GM23338 (cell line): ENCODE measurements at regions not wholly inside any gene's neighbourhood (a gene's known extent, or its start where the extent isn't known, plus 50 kb on each side); places are given as distances from the start of the nearest gene placed in this dataset.

Experiments used
- CREB1 ChIP-seq: fragments of 250-450 bp; sonication (Bioruptor Pico); IDR thresholded peaks from 2 replicates; pipeline ENCODE4 v1.5.0; 2020; ENCODE audit warnings: low read depth, mild to moderate bottlenecking, moderate library complexity
- EZH2 ChIP-seq: fragments of 200-600 bp; sonication (generic); IDR thresholded peaks from one replicate; pipeline ENCODE4 v1.8.0; 2017; ENCODE audit warnings: antibody characterized with exemption, mild to moderate bottlenecking, low read depth; ENCODE audit not compliant: unreplicated experiment
- EZH2phosphoT487 ChIP-seq: fragments of 200-600 bp; sonication (generic); IDR thresholded peaks from one replicate; pipeline ENCODE4 v1.8.1; 2018; ENCODE audit warnings: antibody characterized with exemption; ENCODE audit not compliant: unreplicated experiment
- TF ChIP-seq, protein P1 (sequence below): IDR thresholded peaks from 2 replicates; pipeline ENCODE4 v1.6.1; 2016; ENCODE audit warnings: antibody characterized with exemption
- TF ChIP-seq, protein P2 (sequence below), 2 experiments: fragments of 200-600 bp in 1 of 2; sonication (generic) in 1 of 2; conservative IDR thresholded peaks; 2 replicates each; pipeline versions ENCODE4 v1.5.1 to v1.6.1; 2016 to 2017; ENCODE audit warnings: antibody characterized with exemption in 2 of 2, low read depth in 2 of 2, mild to moderate bottlenecking in 2 of 2, moderate library complexity in 1 of 2
- TF ChIP-seq, protein P3 (sequence below): IDR thresholded peaks from one replicate; pipeline ENCODE4 v1.6.1; 2018; ENCODE audit warnings: antibody characterized with exemption; ENCODE audit not compliant: unreplicated experiment
- TF ChIP-seq, protein P4 (sequence below): fragments of 250-450 bp; sonication (Bioruptor Pico); IDR thresholded peaks from 2 replicates; pipeline ENCODE4 v1.5.0; 2020; ENCODE audit warnings: mild to moderate bottlenecking, moderate library complexity

DNA sequence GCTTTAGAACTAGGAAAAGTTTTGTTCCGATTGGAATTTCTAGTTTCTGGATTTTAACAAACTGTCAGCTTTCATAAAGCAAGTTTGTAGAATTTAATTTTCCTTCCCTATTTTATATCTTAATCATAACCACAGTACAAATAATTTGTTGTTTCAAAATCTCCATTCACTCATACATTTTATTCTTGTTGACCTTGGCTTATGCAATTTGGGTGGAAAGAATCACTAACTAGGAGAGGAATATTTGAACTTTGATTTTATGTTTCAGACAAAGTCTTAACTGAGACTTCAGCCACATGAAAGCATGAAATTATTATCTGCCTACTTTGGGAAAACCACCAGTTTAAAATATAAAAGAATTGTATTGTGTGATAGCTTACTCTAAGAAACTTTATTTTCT is 427.9 kb downstream of the SPRY1 start:
- TF ChIP-seq, protein P1, sequence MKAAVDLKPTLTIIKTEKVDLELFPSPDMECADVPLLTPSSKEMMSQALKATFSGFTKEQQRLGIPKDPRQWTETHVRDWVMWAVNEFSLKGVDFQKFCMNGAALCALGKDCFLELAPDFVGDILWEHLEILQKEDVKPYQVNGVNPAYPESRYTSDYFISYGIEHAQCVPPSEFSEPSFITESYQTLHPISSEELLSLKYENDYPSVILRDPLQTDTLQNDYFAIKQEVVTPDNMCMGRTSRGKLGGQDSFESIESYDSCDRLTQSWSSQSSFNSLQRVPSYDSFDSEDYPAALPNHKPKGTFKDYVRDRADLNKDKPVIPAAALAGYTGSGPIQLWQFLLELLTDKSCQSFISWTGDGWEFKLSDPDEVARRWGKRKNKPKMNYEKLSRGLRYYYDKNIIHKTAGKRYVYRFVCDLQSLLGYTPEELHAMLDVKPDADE, result no peak
- TF ChIP-seq, protein P2, sequence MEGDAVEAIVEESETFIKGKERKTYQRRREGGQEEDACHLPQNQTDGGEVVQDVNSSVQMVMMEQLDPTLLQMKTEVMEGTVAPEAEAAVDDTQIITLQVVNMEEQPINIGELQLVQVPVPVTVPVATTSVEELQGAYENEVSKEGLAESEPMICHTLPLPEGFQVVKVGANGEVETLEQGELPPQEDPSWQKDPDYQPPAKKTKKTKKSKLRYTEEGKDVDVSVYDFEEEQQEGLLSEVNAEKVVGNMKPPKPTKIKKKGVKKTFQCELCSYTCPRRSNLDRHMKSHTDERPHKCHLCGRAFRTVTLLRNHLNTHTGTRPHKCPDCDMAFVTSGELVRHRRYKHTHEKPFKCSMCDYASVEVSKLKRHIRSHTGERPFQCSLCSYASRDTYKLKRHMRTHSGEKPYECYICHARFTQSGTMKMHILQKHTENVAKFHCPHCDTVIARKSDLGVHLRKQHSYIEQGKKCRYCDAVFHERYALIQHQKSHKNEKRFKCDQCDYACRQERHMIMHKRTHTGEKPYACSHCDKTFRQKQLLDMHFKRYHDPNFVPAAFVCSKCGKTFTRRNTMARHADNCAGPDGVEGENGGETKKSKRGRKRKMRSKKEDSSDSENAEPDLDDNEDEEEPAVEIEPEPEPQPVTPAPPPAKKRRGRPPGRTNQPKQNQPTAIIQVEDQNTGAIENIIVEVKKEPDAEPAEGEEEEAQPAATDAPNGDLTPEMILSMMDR (conservative IDR thresholded peaks at IDR 0.05; ENCODE audit: low read depth in 2 of 2), result no peak
- TF ChIP-seq, protein P3, sequence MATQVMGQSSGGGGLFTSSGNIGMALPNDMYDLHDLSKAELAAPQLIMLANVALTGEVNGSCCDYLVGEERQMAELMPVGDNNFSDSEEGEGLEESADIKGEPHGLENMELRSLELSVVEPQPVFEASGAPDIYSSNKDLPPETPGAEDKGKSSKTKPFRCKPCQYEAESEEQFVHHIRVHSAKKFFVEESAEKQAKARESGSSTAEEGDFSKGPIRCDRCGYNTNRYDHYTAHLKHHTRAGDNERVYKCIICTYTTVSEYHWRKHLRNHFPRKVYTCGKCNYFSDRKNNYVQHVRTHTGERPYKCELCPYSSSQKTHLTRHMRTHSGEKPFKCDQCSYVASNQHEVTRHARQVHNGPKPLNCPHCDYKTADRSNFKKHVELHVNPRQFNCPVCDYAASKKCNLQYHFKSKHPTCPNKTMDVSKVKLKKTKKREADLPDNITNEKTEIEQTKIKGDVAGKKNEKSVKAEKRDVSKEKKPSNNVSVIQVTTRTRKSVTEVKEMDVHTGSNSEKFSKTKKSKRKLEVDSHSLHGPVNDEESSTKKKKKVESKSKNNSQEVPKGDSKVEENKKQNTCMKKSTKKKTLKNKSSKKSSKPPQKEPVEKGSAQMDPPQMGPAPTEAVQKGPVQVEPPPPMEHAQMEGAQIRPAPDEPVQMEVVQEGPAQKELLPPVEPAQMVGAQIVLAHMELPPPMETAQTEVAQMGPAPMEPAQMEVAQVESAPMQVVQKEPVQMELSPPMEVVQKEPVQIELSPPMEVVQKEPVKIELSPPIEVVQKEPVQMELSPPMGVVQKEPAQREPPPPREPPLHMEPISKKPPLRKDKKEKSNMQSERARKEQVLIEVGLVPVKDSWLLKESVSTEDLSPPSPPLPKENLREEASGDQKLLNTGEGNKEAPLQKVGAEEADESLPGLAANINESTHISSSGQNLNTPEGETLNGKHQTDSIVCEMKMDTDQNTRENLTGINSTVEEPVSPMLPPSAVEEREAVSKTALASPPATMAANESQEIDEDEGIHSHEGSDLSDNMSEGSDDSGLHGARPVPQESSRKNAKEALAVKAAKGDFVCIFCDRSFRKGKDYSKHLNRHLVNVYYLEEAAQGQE, result no peak
- TF ChIP-seq EZH2phosphoT487 (no peak), CREB1 (CRISPR knock-in tag) (no peak), EZH2 (no peak)
- TF ChIP-seq, protein P4, sequence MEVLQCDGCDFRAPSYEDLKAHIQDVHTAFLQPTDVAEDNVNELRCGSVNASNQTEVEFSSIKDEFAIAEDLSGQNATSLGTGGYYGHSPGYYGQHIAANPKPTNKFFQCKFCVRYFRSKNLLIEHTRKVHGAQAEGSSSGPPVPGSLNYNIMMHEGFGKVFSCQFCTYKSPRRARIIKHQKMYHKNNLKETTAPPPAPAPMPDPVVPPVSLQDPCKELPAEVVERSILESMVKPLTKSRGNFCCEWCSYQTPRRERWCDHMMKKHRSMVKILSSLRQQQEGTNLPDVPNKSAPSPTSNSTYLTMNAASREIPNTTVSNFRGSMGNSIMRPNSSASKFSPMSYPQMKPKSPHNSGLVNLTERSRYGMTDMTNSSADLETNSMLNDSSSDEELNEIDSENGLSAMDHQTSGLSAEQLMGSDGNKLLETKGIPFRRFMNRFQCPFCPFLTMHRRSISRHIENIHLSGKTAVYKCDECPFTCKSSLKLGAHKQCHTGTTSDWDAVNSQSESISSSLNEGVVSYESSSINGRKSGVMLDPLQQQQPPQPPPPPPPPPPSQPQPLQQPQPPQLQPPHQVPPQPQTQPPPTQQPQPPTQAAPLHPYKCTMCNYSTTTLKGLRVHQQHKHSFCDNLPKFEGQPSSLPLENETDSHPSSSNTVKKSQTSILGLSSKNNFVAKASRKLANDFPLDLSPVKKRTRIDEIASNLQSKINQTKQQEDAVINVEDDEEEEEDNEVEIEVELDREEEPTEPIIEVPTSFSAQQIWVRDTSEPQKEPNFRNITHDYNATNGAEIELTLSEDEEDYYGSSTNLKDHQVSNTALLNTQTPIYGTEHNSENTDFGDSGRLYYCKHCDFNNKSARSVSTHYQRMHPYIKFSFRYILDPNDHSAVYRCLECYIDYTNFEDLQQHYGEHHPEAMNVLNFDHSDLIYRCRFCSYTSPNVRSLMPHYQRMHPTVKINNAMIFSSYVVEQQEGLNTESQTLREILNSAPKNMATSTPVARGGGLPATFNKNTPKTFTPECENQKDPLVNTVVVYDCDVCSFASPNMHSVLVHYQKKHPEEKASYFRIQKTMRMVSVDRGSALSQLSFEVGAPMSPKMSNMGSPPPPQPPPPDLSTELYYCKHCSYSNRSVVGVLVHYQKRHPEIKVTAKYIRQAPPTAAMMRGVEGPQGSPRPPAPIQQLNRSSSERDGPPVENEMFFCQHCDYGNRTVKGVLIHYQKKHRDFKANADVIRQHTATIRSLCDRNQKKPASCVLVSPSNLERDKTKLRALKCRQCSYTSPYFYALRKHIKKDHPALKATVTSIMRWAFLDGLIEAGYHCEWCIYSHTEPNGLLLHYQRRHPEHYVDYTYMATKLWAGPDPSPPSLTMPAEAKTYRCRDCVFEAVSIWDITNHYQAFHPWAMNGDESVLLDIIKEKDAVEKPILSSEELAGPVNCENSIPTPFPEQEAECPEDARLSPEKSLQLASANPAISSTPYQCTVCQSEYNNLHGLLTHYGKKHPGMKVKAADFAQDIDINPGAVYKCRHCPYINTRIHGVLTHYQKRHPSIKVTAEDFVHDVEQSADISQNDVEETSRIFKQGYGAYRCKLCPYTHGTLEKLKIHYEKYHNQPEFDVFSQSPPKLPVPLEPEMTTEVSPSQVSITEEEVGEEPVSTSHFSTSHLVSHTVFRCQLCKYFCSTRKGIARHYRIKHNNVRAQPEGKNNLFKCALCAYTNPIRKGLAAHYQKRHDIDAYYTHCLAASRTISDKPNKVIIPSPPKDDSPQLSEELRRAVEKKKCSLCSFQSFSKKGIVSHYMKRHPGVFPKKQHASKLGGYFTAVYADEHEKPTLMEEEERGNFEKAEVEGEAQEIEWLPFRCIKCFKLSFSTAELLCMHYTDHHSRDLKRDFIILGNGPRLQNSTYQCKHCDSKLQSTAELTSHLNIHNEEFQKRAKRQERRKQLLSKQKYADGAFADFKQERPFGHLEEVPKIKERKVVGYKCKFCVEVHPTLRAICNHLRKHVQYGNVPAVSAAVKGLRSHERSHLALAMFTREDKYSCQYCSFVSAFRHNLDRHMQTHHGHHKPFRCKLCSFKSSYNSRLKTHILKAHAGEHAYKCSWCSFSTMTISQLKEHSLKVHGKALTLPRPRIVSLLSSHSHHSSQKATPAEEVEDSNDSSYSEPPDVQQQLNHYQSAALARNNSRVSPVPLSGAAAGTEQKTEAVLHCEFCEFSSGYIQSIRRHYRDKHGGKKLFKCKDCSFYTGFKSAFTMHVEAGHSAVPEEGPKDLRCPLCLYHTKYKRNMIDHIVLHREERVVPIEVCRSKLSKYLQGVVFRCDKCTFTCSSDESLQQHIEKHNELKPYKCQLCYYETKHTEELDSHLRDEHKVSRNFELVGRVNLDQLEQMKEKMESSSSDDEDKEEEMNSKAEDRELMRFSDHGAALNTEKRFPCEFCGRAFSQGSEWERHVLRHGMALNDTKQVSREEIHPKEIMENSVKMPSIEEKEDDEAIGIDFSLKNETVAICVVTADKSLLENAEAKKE (CRISPR knock-in tag), result no peak
